K562 (cell line): ENCODE measurements at regions not wholly inside any gene's neighbourhood (a gene's known extent, or its start where the extent isn't known, plus 50 kb on each side); places are given as distances from the start of the nearest gene placed in this dataset.

Experiments
- ATAC-seq: fragments of 200-7000 bp; cut with Tn5 transposase; 3 replicates; pipeline ENCODE4 v1.9.1; 2020; ENCODE audit warnings: moderate library complexity
- BruUV-seq: library from RNA; stranded (reverse); fragments of 400-500 nt; replicated peaks from 2 replicates; lab custom pipeline; 2021; lab: Mats Ljungman, UMichigan
- CTCF ChIA-PET: fragments of 300-600 bp; formaldehyde crosslinking; extraction: SDS; loops from one replicate; lab custom pipeline; 2021; ENCODE audit warnings: low intra/inter-chr PET ratio; lab: Yijun Ruan, JAX
- POLR2A ChIA-PET: fragments of 300-600, 350-650 bp; sonication (Branson Sonifier 250); formaldehyde crosslinking; extraction: SDS; loops from one replicate; lab custom pipeline; 2021; ENCODE audit warnings: antibody characterized with exemption, inconsistent platforms; lab: Yijun Ruan, JAX
- DNase-seq, 4 experiments: peaks; one replicate each; pipeline versions ENCODE4 v3.0.0 to v3.0.0-alpha.2; 2011 to 2018; ENCODE audit warnings: low spot score in 3 of 4, mixed read lengths in 3 of 4; ENCODE audit errors: extremely low read depth in 1 of 4
- FAIRE-seq: peaks from 2 replicates; lab custom pipeline; 2011; peaks lifted over from hg19 to GRCh38; lab: Jason Lieb, UNC
- H2AFZ ChIP-seq: 2 replicates; pipeline ENCODE4 v1.6.0; 2011; ENCODE audit warnings: low read depth, low read length, control low read depth, inconsistent platforms
- H3K27ac ChIP-seq: fragments of 200-600 bp; 3 replicates; pipeline ENCODE4 v1.8.0; 2011; ENCODE audit warnings: low read depth, mild to moderate bottlenecking, control low read depth, inconsistent platforms, low read length, moderate library complexity, mixed read lengths; ENCODE audit errors: extremely low read depth
- H3K27me3 ChIP-seq, 2 experiments: fragments of 300-600 bp in 1 of 2; 2 replicates in 1 of 2; 3 replicates in 1 of 2; pipeline versions ENCODE4 v1.6.0 to v1.8.0; 2011; ENCODE audit warnings: inconsistent platforms in 2 of 2, low read length in 2 of 2, mild to moderate bottlenecking in 1 of 2, mixed read lengths in 1 of 2, moderate library complexity in 1 of 2; ENCODE audit not compliant: control insufficient read depth in 2 of 2, insufficient read depth in 2 of 2
- H3K36me3 ChIP-seq: fragments of 300-600 bp; 3 replicates; pipeline ENCODE4 v1.8.0; 2011; ENCODE audit warnings: mild to moderate bottlenecking, low read length, inconsistent platforms; ENCODE audit not compliant: control insufficient read depth, insufficient read depth
- H3K4me1 ChIP-seq, 2 experiments: fragments of 200-600 bp in 1 of 2; replicated peaks in 1 of 2; 2 replicates in 1 of 2; 3 replicates in 1 of 2; pipeline versions ENCODE4 v1.5.1 to v1.8.0; 2011; ENCODE audit warnings: inconsistent platforms in 2 of 2, low read length in 2 of 2, mild to moderate bottlenecking in 1 of 2, mixed read lengths in 1 of 2, moderate library complexity in 1 of 2; ENCODE audit not compliant: control insufficient read depth in 2 of 2, insufficient read depth in 2 of 2
- H3K4me2 ChIP-seq: 2 replicates; pipeline ENCODE4 v1.6.1; 2011; ENCODE audit warnings: low read length, control low read depth, inconsistent platforms, mixed read lengths; ENCODE audit not compliant: insufficient read depth
- H3K4me3 ChIP-seq: fragments of 200-600 bp; sonication (generic), shearing (Covaris generic); 2 replicates; pipeline ENCODE4 v1.5.1; 2016; ENCODE audit warnings: control low read depth, inconsistent platforms
- H3K79me2 ChIP-seq: fragments of 200-600 bp; 3 replicates; pipeline ENCODE4 v1.8.0; 2011; ENCODE audit warnings: low read length, inconsistent platforms; ENCODE audit not compliant: control insufficient read depth, insufficient read depth
- H3K9ac ChIP-seq, 2 experiments: 2 replicates each; pipeline versions ENCODE4 v1.6.0 to v1.6.1; 2011; ENCODE audit warnings: low read depth in 2 of 2, low read length in 2 of 2, control low read depth in 1 of 2, inconsistent platforms in 1 of 2, mild to moderate bottlenecking in 1 of 2, mixed read lengths in 1 of 2; ENCODE audit not compliant: insufficient read depth in 1 of 2
- H3K9me1 ChIP-seq: one replicate; pipeline ENCODE4 v1.6.0; 2011; ENCODE audit warnings: inconsistent platforms, mild to moderate bottlenecking, low read length, moderate library complexity; ENCODE audit not compliant: control insufficient read depth, insufficient read depth
- H3K9me3 ChIP-seq: replicated peaks from 2 replicates; pipeline ENCODE4 v1.5.1; 2011; ENCODE audit warnings: low read depth, low read length, inconsistent platforms; ENCODE audit not compliant: control insufficient read depth, insufficient read depth
- H4K20me1 ChIP-seq: replicated peaks from 2 replicates; pipeline ENCODE4 v1.6.1; 2011; ENCODE audit warnings: low read length, inconsistent platforms, mixed read lengths; ENCODE audit not compliant: control insufficient read depth, insufficient read depth
- ARID1B ChIP-seq: fragments of 450-650 bp; IDR thresholded peaks from 2 replicates; pipeline ENCODE4 v1.6.1; 2016; ENCODE audit warnings: antibody characterized with exemption, mild to moderate bottlenecking, inconsistent platforms
- BRD9 ChIP-seq: fragments of 450-650 bp; IDR thresholded peaks from 2 replicates; pipeline ENCODE4 v1.6.1; 2018; ENCODE audit warnings: low read depth; ENCODE audit not compliant: partially characterized antibody
- CREB1 ChIP-seq, 2 experiments: sonication (generic) in 1 of 2; formaldehyde crosslinking in 1 of 2; IDR thresholded peaks; 2 replicates each; pipeline versions ENCODE4 v1.6.1 to v1.8.0; 2012 to 2022; ENCODE audit warnings: inconsistent platforms in 1 of 2, mild to moderate bottlenecking in 1 of 2, missing genetic modification reagents in 1 of 2, moderate library complexity in 1 of 2
- ERF ChIP-seq: fragments of 450-650 bp; formaldehyde crosslinking; IDR thresholded peaks from 2 replicates; pipeline ENCODE4 v1.4.0; 2020; ENCODE audit warnings: mild to moderate bottlenecking, mixed read lengths
- HDGF ChIP-seq: fragments of 450-650 bp; IDR thresholded peaks from 2 replicates; pipeline ENCODE4 v1.6.1; 2016
- NCOA1 ChIP-seq: fragments of 450-650 bp; IDR thresholded peaks from 2 replicates; pipeline ENCODE4 v1.6.1; 2016; ENCODE audit warnings: low read depth
- NFRKB ChIP-seq: fragments of 450-650 bp; IDR thresholded peaks from 2 replicates; pipeline ENCODE4 v1.6.1; 2016; ENCODE audit warnings: low read depth
- RFX7 ChIP-seq: fragments of 250-450 bp; sonication (Bioruptor Pico); IDR thresholded peaks from 2 replicates; pipeline ENCODE4 v1.5.1; 2021; ENCODE audit warnings: mild to moderate bottlenecking
- SRF ChIP-seq, 2 experiments: fragments of 250-450, 450-650 bp in 1 of 2; sonication (Bioruptor Pico) in 1 of 2; sonication (generic) in 1 of 2; formaldehyde crosslinking; IDR thresholded peaks; 2 replicates each; pipeline versions ENCODE4 v1.5.0 to v1.5.1; 2020 to 2022; ENCODE audit warnings: mild to moderate bottlenecking in 1 of 2, missing genetic modification reagents in 1 of 2
- TAF7 ChIP-seq: fragments of 450-650 bp; IDR thresholded peaks from 2 replicates; pipeline ENCODE4 v1.6.1; 2016; ENCODE audit warnings: missing genetic modification characterization, missing compliant biosample characterization
- ZC3H8 ChIP-seq: fragments of 450-650 bp; IDR thresholded peaks from 2 replicates; pipeline ENCODE4 v1.6.1; 2017
- ZNF263 ChIP-seq: sonication (generic); formaldehyde crosslinking; IDR thresholded peaks from 2 replicates; pipeline ENCODE4 v1.8.0; 2022; ENCODE audit warnings: mild to moderate bottlenecking, missing genetic modification reagents, borderline replicate concordance
- ZNF717 ChIP-seq: fragments of 250-450 bp; sonication (Bioruptor Pico); IDR thresholded peaks from 2 replicates; pipeline ENCODE4 v1.5.0; 2021
- ZNF830 ChIP-seq: fragments of 250-450 bp; sonication (Bioruptor Pico); IDR thresholded peaks from 2 replicates; pipeline ENCODE4 v1.5.0; 2021; ENCODE audit warnings: mild to moderate bottlenecking
- WGBS: fragments of 100-300 bp; shearing (Covaris generic); methylation state at CpG from one replicate; pipeline ENCODE4 v1.1.6; 2016; ENCODE audit warnings: low coverage, mixed read lengths; ENCODE audit not compliant: insufficient coverage; ENCODE audit errors: missing lambda C conversion rate; 5-methylcytosine and 5-hydroxymethylcytosine counted together
- in situ Hi-C: fragments of 300-500 bp; cut with MboI; formaldehyde crosslinking; loops from 4 replicates; pipeline ENCODE4 v1.15.0; 2018; ENCODE audit warnings: inconsistent platforms, mixed read lengths
- intact Hi-C: fragments of 100-400 bp; cut with micrococcal nuclease; formaldehyde crosslinking; loops from 2 replicates; pipeline ENCODE4 v1.14.2; 2022
- TF ChIP-seq, protein P1 (sequence below): fragments of 450-650 bp; IDR thresholded peaks from 2 replicates; pipeline ENCODE4 v1.6.1; 2018; ENCODE audit warnings: mild to moderate bottlenecking, low read depth; ENCODE audit not compliant: partially characterized antibody
- TF ChIP-seq, protein P2 (sequence below): sonication (generic); formaldehyde crosslinking; IDR thresholded peaks from 2 replicates; pipeline ENCODE4 v1.8.0; 2022; ENCODE audit warnings: mild to moderate bottlenecking, missing genetic modification reagents

DNA sequence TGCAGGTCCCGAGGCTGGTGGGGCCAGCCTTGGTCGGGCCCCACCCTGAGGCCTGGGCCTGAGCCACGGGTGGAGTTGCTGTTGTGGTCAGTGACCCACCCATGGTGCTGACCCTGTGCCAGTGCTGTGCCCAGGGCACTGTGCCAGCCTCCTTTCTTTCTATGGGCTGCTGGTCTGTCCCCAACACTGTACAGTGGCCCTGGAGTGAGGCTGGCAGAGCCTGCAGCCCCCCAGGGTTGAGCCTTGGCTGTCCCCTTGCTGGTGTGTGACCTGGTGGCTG lies 1235.7 kb downstream of the BRD1 start:
- H3K4me3 ChIP-seq, result no peak overlapping the region
- in situ Hi-C loops (no loop called here), intact Hi-C loops (no loop called here)
- no peak for ATAC-seq
- no peak for FAIRE-seq
- ChIA-PET CTCF (no interaction called here), POLR2A (no interaction called here)
- H3K36me3 ChIP-seq, result no peaks in the 10 kb centered on the region
- BruUV-seq, result no TSS peak
- no peaks in the 10 kb centered on the region; a peak in 1 of 5 replicates for H3K27me3 ChIP-seq
- no peak overlapping the region for H3K4me2 ChIP-seq
- H4K20me1 ChIP-seq, result no peaks in the 10 kb centered on the region
- H3K9me1 ChIP-seq, result no peaks in the 10 kb centered on the region
- H3K79me2 ChIP-seq, result no peaks in the 10 kb centered on the region
- no peaks in the 10 kb centered on the region for H3K9me3 ChIP-seq
- H3K9ac ChIP-seq, result no peak overlapping the region
- no peaks in the 10 kb centered on the region; a peak in 1 of 5 replicates for H3K4me1 ChIP-seq
- no peak overlapping the region for H2AFZ ChIP-seq
- WGBS, result no CpG with 5 or more reads among the region's 3 CpGs
- TF ChIP-seq CREB1 (IDR thresholded peaks at IDR 0.05) (no peak), CREB1 (CRISPR knock-in tag; IDR thresholded peaks at IDR 0.05) (no peak), ARID1B (no peak), NCOA1 (no peak)
- no peak overlapping the region for H3K27ac ChIP-seq
- DNase-seq, result no peak

DNA sequence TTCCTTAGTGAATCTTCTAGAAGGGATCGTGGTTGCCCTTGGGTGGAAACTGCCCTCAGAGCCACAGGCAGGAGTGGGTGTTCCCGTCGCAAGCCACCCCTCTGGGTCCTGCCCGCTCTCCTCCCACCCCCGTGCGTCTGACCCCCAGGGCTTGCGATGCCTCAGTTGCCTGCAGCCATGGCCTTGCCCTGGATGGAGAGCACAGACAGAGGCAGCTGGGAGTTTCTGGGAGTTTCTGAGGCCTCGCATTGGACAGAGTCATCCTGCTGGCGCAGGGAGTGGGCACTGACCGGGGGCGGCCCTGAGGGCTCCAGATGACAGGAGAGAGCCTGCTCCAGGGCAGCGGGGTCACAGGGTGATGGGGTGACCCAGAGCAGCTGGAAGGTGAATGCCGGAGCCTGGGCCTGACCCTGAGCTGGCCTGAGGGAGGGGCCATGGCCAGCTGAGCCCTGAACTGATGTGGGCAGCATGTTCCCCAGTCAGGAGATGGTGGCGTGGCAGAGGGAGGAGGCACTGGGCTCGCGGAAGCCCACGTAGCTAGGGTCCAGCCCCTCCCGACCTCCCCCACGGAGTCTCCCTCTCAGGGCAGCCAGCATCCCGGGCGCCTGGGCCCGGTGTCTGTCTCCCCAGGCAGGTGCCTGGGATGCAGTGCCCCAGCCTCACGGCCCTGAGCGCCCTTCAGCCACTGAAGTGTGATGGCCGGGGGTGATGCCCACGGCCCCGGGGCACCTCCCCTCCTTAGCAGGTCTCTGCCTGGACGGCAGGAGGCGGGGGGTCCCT lies 1236.2 kb downstream of the BRD1 start:
- no peak for DNase-seq
- no peaks in the 10 kb centered on the region for H3K79me2 ChIP-seq
- no peak overlapping the region for H3K4me2 ChIP-seq
- H2AFZ ChIP-seq, result no peak overlapping the region
- no TSS peak for BruUV-seq
- POLR2A ChIA-PET, result interaction anchor here (0.9 kb wide), 1 partner anchor 27 kb away, joined by 3 read pairs; no protein-coding TSS in a partner anchor
- no peak for ATAC-seq
- TF ChIP-seq, protein P1, sequence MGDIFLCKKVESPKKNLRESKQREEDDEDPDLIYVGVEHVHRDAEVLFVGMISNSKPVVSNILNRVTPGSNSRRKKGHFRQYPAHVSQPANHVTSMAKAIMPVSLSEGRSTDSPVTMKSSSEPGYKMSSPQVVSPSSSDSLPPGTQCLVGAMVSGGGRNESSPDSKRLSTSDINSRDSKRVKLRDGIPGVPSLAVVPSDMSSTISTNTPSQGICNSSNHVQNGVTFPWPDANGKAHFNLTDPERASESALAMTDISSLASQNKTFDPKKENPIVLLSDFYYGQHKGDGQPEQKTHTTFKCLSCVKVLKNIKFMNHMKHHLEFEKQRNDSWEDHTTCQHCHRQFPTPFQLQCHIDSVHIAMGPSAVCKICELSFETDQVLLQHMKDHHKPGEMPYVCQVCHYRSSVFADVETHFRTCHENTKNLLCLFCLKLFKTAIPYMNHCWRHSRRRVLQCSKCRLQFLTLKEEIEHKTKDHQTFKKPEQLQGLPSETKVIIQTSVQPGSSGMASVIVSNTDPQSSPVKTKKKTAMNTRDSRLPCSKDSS, result no peak
- TF ChIP-seq ZNF263 (CRISPR knock-in tag) (no peak), TAF7 (tag) (no peak), HDGF (no peak), ZC3H8 (no peak), ERF (no peak), NFRKB (no peak), BRD9 (no peak), RFX7 (CRISPR knock-in tag) (no peak), SRF (CRISPR knock-in tag; IDR thresholded peaks at IDR 0.05) (no peak), ZNF830 (CRISPR knock-in tag) (no peak), ZNF717 (no peak)
- TF ChIP-seq, protein P2, sequence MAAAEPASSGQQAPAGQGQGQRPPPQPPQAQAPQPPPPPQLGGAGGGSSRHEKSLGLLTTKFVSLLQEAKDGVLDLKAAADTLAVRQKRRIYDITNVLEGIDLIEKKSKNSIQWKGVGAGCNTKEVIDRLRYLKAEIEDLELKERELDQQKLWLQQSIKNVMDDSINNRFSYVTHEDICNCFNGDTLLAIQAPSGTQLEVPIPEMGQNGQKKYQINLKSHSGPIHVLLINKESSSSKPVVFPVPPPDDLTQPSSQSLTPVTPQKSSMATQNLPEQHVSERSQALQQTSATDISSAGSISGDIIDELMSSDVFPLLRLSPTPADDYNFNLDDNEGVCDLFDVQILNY (CRISPR knock-in tag), result no peak
- TF ChIP-seq, all 486 proteins: peak for 0
- Histone ChIP-seq H3K27me3 (no peaks in the 10 kb centered on the region; a peak in 1 of 5 replicates), H3K27ac (no peak overlapping the region), H3K4me1 (no peaks in the 10 kb centered on the region; a peak in 1 of 5 replicates), H3K4me3 (no peak overlapping the region), H4K20me1 (no peaks in the 10 kb centered on the region), H3K36me3 (no peaks in the 10 kb centered on the region), H3K9me1 (no peaks in the 10 kb centered on the region), H3K9ac (no peak overlapping the region), H3K9me3 (no peaks in the 10 kb centered on the region)
- intact Hi-C loops, result no loop called here
- 3% methylated on average over 13 of the region's 29 CpGs for WGBS
- in situ Hi-C loops, result no loop called here
- CTCF ChIA-PET, result no interaction called here
- FAIRE-seq, result no peak
